H1 (cell line): ENCODE measurements at regions not wholly inside any gene's neighbourhood (a gene's known extent, or its start where the extent isn't known, plus 50 kb on each side); places are given as distances from the start of the nearest gene placed in this dataset.

Experiments used
- CTCF ChIA-PET: fragments of 300-600 bp; sonication (Branson Sonifier 250); formaldehyde crosslinking; loops from one replicate; lab custom pipeline; 2021; ENCODE audit not compliant: partially characterized antibody; lab: Charles Lee
- POLR2A ChIA-PET: fragments of 300-600 bp; sonication (Branson Sonifier 250); formaldehyde crosslinking; loops from one replicate; lab custom pipeline; 2021; ENCODE audit warnings: inconsistent platforms; ENCODE audit not compliant: partially characterized antibody; lab: Charles Lee
- DNase-seq, 2 experiments: peaks; one replicate each; pipeline versions ENCODE4 v3.0.0 to v3.0.0-alpha.2; 2010 to 2022; ENCODE audit warnings: low spot score in 2 of 2, low read depth in 1 of 2, mixed read lengths in 1 of 2
- FAIRE-seq: peaks from 2 replicates; lab custom pipeline; 2011; peaks lifted over from hg19 to GRCh38; lab: Jason Lieb, UNC
- H2AFZ ChIP-seq: 2 replicates; pipeline ENCODE4 v1.8.1; 2012; ENCODE audit warnings: low read length, inconsistent platforms
- H2AK5ac ChIP-seq: 2 replicates; pipeline ENCODE4 v1.6.1; 2013; ENCODE audit warnings: low read depth, low read length
- H2BK120ac ChIP-seq: replicated peaks from 2 replicates; pipeline ENCODE3; 2013; ENCODE audit warnings: low read depth, low read length, inconsistent platforms
- H2BK12ac ChIP-seq: 2 replicates; pipeline ENCODE4 v1.6.1; 2013; ENCODE audit warnings: low read depth, low read length
- H2BK15ac ChIP-seq: 2 replicates; pipeline ENCODE4 v1.6.1; 2013; ENCODE audit warnings: low read length
- H2BK20ac ChIP-seq: 2 replicates; pipeline ENCODE4 v1.6.1; 2013; ENCODE audit warnings: low read length
- H2BK5ac ChIP-seq: 2 replicates; pipeline ENCODE4 v1.6.1; 2013; ENCODE audit warnings: low read depth, low read length
- H3K14ac ChIP-seq: 2 replicates; pipeline ENCODE4 v1.6.1; 2013; ENCODE audit warnings: inconsistent platforms; ENCODE audit not compliant: insufficient read length
- H3K18ac ChIP-seq: 2 replicates; pipeline ENCODE4 v1.6.1; 2013; ENCODE audit warnings: low read length; ENCODE audit errors: extremely low read depth
- H3K23ac ChIP-seq: 2 replicates; pipeline ENCODE4 v1.6.1; 2013; ENCODE audit warnings: inconsistent platforms; ENCODE audit not compliant: insufficient read length
- H3K23me2 ChIP-seq: 2 replicates; pipeline ENCODE4 v1.6.1; 2013; ENCODE audit warnings: low read depth, low read length
- H3K27ac ChIP-seq: 2 replicates; pipeline ENCODE4 v1.6.1; 2011; ENCODE audit warnings: low read depth, low read length, inconsistent platforms
- H3K27me3 ChIP-seq, 4 experiments: replicated peaks in 1 of 4; 1 replicate in 1 of 4; 2 replicates in 3 of 4; pipeline versions ENCODE4 v1.6.1 to v1.8.1; 2011 to 2013; ENCODE audit warnings: low read length in 3 of 4, mild to moderate bottlenecking in 3 of 4, inconsistent platforms in 2 of 4, mixed read lengths in 2 of 4, moderate library complexity in 1 of 4; ENCODE audit not compliant: control insufficient read depth in 3 of 4, insufficient read depth in 3 of 4; ENCODE audit errors: extremely low read depth in 1 of 4
- H3K36me3 ChIP-seq, 4 experiments: 2 replicates each; pipeline versions ENCODE4 v1.6.1 to v1.8.1; 2011 to 2013; ENCODE audit warnings: mild to moderate bottlenecking in 4 of 4, low read length in 3 of 4, moderate library complexity in 2 of 4, control low read depth in 1 of 4, inconsistent platforms in 1 of 4; ENCODE audit not compliant: insufficient read depth in 4 of 4, control insufficient read depth in 2 of 4
- H3K4ac ChIP-seq: replicated peaks from 2 replicates; pipeline ENCODE3; 2013; ENCODE audit warnings: low read length, low read depth, mixed read lengths, inconsistent platforms; ENCODE audit not compliant: insufficient read length
- H3K4me1 ChIP-seq, 4 experiments: replicated peaks in 1 of 4; 1 replicate in 1 of 4; 2 replicates in 3 of 4; pipeline versions ENCODE4 v1.6.1 to v1.8.1; 2011 to 2013; ENCODE audit warnings: low read length in 3 of 4, inconsistent platforms in 2 of 4, mixed read lengths in 1 of 4; ENCODE audit not compliant: insufficient read depth in 4 of 4, control insufficient read depth in 3 of 4
- H3K4me2 ChIP-seq, 2 experiments: 2 replicates each; pipeline versions ENCODE4 v1.6.1 to v1.8.1; 2011 to 2013; ENCODE audit warnings: low read depth in 2 of 2, low read length in 2 of 2, control low read depth in 1 of 2, inconsistent platforms in 1 of 2, mild to moderate bottlenecking in 1 of 2; ENCODE audit not compliant: insufficient read depth in 1 of 2
- H3K4me3 ChIP-seq, 4 experiments: fragments of 200-600, 300-600 bp in 1 of 4; sonication (generic), shearing (Covaris generic), sonication (Bioruptor Twin) in 1 of 4; 2 replicates each; pipeline versions ENCODE4 v1.5.1 to v1.8.1; 2011 to 2016; ENCODE audit warnings: low read length in 4 of 4, low read depth in 3 of 4, control low read depth in 2 of 4, inconsistent platforms in 2 of 4, mild to moderate bottlenecking in 2 of 4, mixed read lengths in 1 of 4, moderate library complexity in 1 of 4; ENCODE audit not compliant: insufficient read depth in 2 of 4; ENCODE audit errors: extremely low read depth in 1 of 4
- H3K56ac ChIP-seq: replicated peaks from 2 replicates; pipeline ENCODE3; 2013; ENCODE audit warnings: low read depth, mild to moderate bottlenecking, mixed read lengths, low read length, inconsistent platforms; ENCODE audit not compliant: insufficient read length
- H3K79me1 ChIP-seq: 2 replicates; pipeline ENCODE4 v1.6.1; 2013; ENCODE audit warnings: low read depth, low read length, control low read depth
- H3K79me2 ChIP-seq, 2 experiments: 2 replicates each; pipeline versions ENCODE4 v1.6.1 to v1.8.1; 2012 to 2013; ENCODE audit warnings: low read length in 2 of 2, mild to moderate bottlenecking in 2 of 2, inconsistent platforms in 1 of 2; ENCODE audit not compliant: insufficient read depth in 2 of 2, control insufficient read depth in 1 of 2
- H3K9ac ChIP-seq, 4 experiments: replicated peaks in 1 of 4; 1 replicate in 1 of 4; 2 replicates in 3 of 4; pipeline versions ENCODE4 v1.6.1 to v1.8.1; 2011 to 2013; ENCODE audit warnings: low read depth in 3 of 4, low read length in 3 of 4, control low read depth in 2 of 4, mild to moderate bottlenecking in 2 of 4, moderate library complexity in 2 of 4, inconsistent platforms in 1 of 4; ENCODE audit errors: extremely low read depth in 1 of 4
- H3K9me3 ChIP-seq, 2 experiments: 2 replicates each; pipeline versions ENCODE4 v1.6.1 to v1.8.1; 2012 to 2013; ENCODE audit warnings: mild to moderate bottlenecking in 2 of 2, moderate library complexity in 2 of 2, control low read depth in 1 of 2, inconsistent platforms in 1 of 2, low read depth in 1 of 2, low read length in 1 of 2, mixed read lengths in 1 of 2; ENCODE audit not compliant: insufficient read depth in 2 of 2
- H4K20me1 ChIP-seq, 2 experiments: replicated peaks in 1 of 2; 2 replicates each; pipeline versions ENCODE3 to v1.8.1; 2011 to 2013; ENCODE audit warnings: inconsistent platforms in 2 of 2, low read length in 2 of 2, mild to moderate bottlenecking in 1 of 2; ENCODE audit not compliant: insufficient read depth in 2 of 2, control insufficient read depth in 1 of 2
- H4K5ac ChIP-seq: 2 replicates; pipeline ENCODE4 v1.6.1; 2013; ENCODE audit warnings: low read length, low read depth, mixed read lengths, inconsistent platforms; ENCODE audit not compliant: insufficient read length
- H4K8ac ChIP-seq: 2 replicates; pipeline ENCODE4 v1.8.0; 2013; ENCODE audit warnings: mild to moderate bottlenecking, moderate library complexity, low read length, inconsistent platforms; ENCODE audit not compliant: insufficient read depth; ENCODE audit errors: extremely low read depth
- H4K91ac ChIP-seq: replicated peaks from 2 replicates; pipeline ENCODE3; 2013; ENCODE audit warnings: low read length, mixed read lengths, inconsistent platforms; ENCODE audit not compliant: insufficient read length
- CTCF ChIP-seq, 3 experiments: IDR thresholded peaks; 1 replicate in 2 of 3; 2 replicates in 1 of 3; pipeline versions ENCODE4 v1.5.1 to v1.6.1; 2011; ENCODE audit warnings: low read length in 3 of 3, mild to moderate bottlenecking in 3 of 3, inconsistent platforms in 2 of 3, low read depth in 1 of 3, moderate library complexity in 1 of 3; ENCODE audit not compliant: insufficient read depth in 1 of 3; ENCODE audit errors: control extremely low read depth in 1 of 3
- GABPA ChIP-seq: IDR thresholded peaks from 2 replicates; pipeline ENCODE4 v1.6.1; 2011; ENCODE audit warnings: mild to moderate bottlenecking, low read length, moderate library complexity, borderline replicate concordance; ENCODE audit not compliant: insufficient read depth
- KDM1A ChIP-seq: fragments of 200-600, 300-600 bp; sonication (generic); IDR thresholded peaks from 2 replicates; pipeline ENCODE4 v1.7.1; 2016; ENCODE audit warnings: mild to moderate bottlenecking, low read length, borderline replicate concordance
- RNF2 ChIP-seq: fragments of 200-900, 300-1000 bp; sonication (generic); IDR thresholded peaks from 2 replicates; pipeline ENCODE4 v1.7.1; 2016; ENCODE audit warnings: borderline replicate concordance, low read depth, mild to moderate bottlenecking, antibody characterized with exemption, low read length; ENCODE audit not compliant: poor library complexity, severe bottlenecking; ENCODE audit errors: missing control alignments
- WGBS, 2 experiments: shearing (Covaris generic) in 1 of 2; methylation state at CpG; one replicate each; pipeline versions ENCODE4 v1.1.6 to v1.1.7; 2013 to 2015; ENCODE audit warnings: low lambda C conversion rate in 2 of 2, mixed read lengths in 2 of 2, inconsistent platforms in 1 of 2, low coverage in 1 of 2, missing lambda C conversion rate in 1 of 2; ENCODE audit not compliant: insufficient replicate concordance in 2 of 2, insufficient coverage in 1 of 2, insufficient read length in 1 of 2; ENCODE audit errors: extremely low coverage in 1 of 2, missing lambda C conversion rate in 1 of 2; 5-methylcytosine and 5-hydroxymethylcytosine counted together

GRCh38 chr2:239806276-239806675, 218.9 kb downstream of the NDUFA10 start:
- Histone ChIP-seq H3K56ac (no peak overlapping the region), H2BK15ac (no peak overlapping the region), H2BK12ac (no peak overlapping the region), H3K9ac (no peak overlapping the region), H3K27me3 (no peaks in the 10 kb centered on the region), H2BK5ac (no peak overlapping the region), H4K8ac (no peak overlapping the region), H3K4ac (no peak overlapping the region), H2BK120ac (no peak overlapping the region), H3K4me3 (no peak overlapping the region), H3K27ac (no peak overlapping the region), H3K23me2 (no peaks in the 10 kb centered on the region), H4K20me1 (no peaks in the 10 kb centered on the region), H3K23ac (no peak overlapping the region), H3K4me1 (no peaks in the 10 kb centered on the region), H3K18ac (no peak overlapping the region), H2BK20ac (no peak overlapping the region), H3K36me3 (no peaks in the 10 kb centered on the region), H4K91ac (no peak overlapping the region), H3K79me2 (no peaks in the 10 kb centered on the region), H2AK5ac (no peak overlapping the region), H2AFZ (no peak overlapping the region), H3K79me1 (no peaks in the 10 kb centered on the region), H4K5ac (no peak overlapping the region), H3K4me2 (no peak overlapping the region), H3K9me3 (no peaks in the 10 kb centered on the region), H3K14ac (no peak overlapping the region)
- no peak for DNase-seq
- POLR2A ChIA-PET, result no interaction called here
- CTCF ChIA-PET, result interaction anchor here (0.5 kb wide), 1 partner anchor 504 kb away, joined by 4 read pairs; no protein-coding TSS in a partner anchor
- WGBS, 2 experiments, result 94% methylated on average over 7 of the region's 7 CpGs; no CpG with 5 or more reads in 1 of the 2 experiments
- FAIRE-seq, result no peak
- TF ChIP-seq KDM1A (no peak), CTCF (IDR thresholded peaks at IDR 0.05; ENCODE audit: control extremely low read depth in 1 of 3, insufficient read depth in 1 of 3, low read depth in 1 of 3, low read length in 3 of 3) (no peak), RNF2 (no peak), GABPA (no peak)
